H1 (cell line): ENCODE measurements at regions not wholly inside any gene's neighbourhood (a gene's known extent, or its start where the extent isn't known, plus 50 kb on each side); places are given as distances from the start of the nearest gene placed in this dataset.

Experiments used
- CEBPB ChIP-seq: IDR thresholded peaks from 2 replicates; pipeline ENCODE4 v1.6.1; 2012; ENCODE audit warnings: low read depth, low read length
- EP300 ChIP-seq, 2 experiments: IDR thresholded peaks; 1 replicate in 1 of 2; 2 replicates in 1 of 2; pipeline ENCODE4 v1.6.1; 2011 to 2012; ENCODE audit warnings: low read depth in 2 of 2, low read length in 2 of 2, mild to moderate bottlenecking in 2 of 2, borderline replicate concordance in 1 of 2, inconsistent platforms in 1 of 2, moderate library complexity in 1 of 2

DNA sequence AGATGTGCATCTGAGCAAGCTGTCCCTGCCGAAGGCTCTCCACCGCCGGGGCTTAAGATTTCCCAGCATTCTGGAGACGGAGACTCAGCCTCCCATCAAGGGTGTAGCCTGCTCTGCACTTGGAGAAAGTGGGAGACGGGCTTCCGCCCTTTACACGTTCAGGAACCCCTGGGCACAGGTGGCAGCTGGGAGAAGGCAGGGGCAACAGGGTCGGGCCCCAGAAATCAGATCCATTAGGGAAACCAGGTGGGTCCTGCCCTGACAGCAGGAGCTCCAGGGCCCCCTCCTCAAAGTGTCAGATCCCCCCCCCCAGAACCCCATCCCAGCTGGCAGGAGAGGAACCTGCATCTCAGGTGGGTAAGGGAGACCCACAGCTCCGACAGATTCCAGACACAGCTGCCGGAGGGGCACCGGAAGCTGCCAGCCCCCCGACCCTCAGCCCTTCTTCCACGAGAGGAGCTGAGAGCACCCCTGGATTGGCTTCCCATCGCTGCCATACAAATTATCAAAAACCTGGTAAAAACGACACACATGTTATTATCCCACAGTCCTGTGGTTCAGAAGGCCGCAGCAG lies 236.6 kb downstream of the NPHP4 start:
- TF ChIP-seq CEBPB (no peak), EP300 (IDR thresholded peaks at IDR 0.05; ENCODE audit: borderline replicate concordance in 1 of 2, low read depth in 2 of 2, low read length in 2 of 2) (no peak)
